ENCODE measurements at regions not wholly inside any gene's neighbourhood (a gene's known extent, or its start where the extent isn't known, plus 50 kb on each side); places are given as distances from the start of the nearest gene placed in this dataset.

- CTCF ChIA-PET: no interaction called here
- no peak for DNase-seq (ENCODE audit: extremely low spot score)
- no peak for TF ChIP-seq ZNF384 (IDR thresholded peaks at IDR 0.05)
- TF ChIP-seq FOXK2 (IDR thresholded peaks at IDR 0.05): no peak
- TF ChIP-seq CTBP1 (IDR thresholded peaks at IDR 0.05; ENCODE audit: borderline replicate concordance): no peak
- no peak for TF ChIP-seq ARNT (IDR thresholded peaks at IDR 0.05)
- no peak for TF ChIP-seq LEF1 (IDR thresholded peaks at IDR 0.05; ENCODE audit: borderline replicate concordance)
- no peak for TF ChIP-seq FOXM1 (IDR thresholded peaks at IDR 0.05; ENCODE audit: borderline replicate concordance)
- no peak for TF ChIP-seq BHLHE40 (IDR thresholded peaks at IDR 0.05; ENCODE audit: borderline replicate concordance)
- TF ChIP-seq NFRKB (IDR thresholded peaks at IDR 0.05): no peak
- no peak for TF ChIP-seq SUZ12 (IDR thresholded peaks at IDR 0.05)
- no peak for TF ChIP-seq L3MBTL2 (conservative IDR thresholded peaks at IDR 0.05)
- no peak for TF ChIP-seq FOXA1 (IDR thresholded peaks at IDR 0.05)
- no peak for TF ChIP-seq HDGF (IDR thresholded peaks at IDR 0.05; ENCODE audit: borderline replicate concordance)
- TF ChIP-seq SP1 (IDR thresholded peaks at IDR 0.05): no peak
- TF ChIP-seq, protein P1, sequence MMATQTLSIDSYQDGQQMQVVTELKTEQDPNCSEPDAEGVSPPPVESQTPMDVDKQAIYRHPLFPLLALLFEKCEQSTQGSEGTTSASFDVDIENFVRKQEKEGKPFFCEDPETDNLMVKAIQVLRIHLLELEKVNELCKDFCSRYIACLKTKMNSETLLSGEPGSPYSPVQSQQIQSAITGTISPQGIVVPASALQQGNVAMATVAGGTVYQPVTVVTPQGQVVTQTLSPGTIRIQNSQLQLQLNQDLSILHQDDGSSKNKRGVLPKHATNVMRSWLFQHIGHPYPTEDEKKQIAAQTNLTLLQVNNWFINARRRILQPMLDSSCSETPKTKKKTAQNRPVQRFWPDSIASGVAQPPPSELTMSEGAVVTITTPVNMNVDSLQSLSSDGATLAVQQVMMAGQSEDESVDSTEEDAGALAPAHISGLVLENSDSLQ (IDR thresholded peaks at IDR 0.05): no peak
- no peak for TF ChIP-seq TARDBP (IDR thresholded peaks at IDR 0.05)
- TF ChIP-seq ELF4 (IDR thresholded peaks at IDR 0.05): no peak
- POLR2A ChIA-PET: no interaction called here
Observed at GRCh38 chr13:108402850-108403249, 133.3 kb downstream of the TNFSF13B start.

GRCh38 chr13:108407495-108407894, 138.0 kb downstream of the TNFSF13B start:
- ChIA-PET POLR2A (no interaction called here), CTCF (no interaction called here)
- no peak for TF ChIP-seq SUZ12 (IDR thresholded peaks at IDR 0.05)
- TF ChIP-seq FOXM1 (IDR thresholded peaks at IDR 0.05; ENCODE audit: borderline replicate concordance): no peak
- TF ChIP-seq ZNF384 (IDR thresholded peaks at IDR 0.05): no peak
- TF ChIP-seq L3MBTL2 (conservative IDR thresholded peaks at IDR 0.05): no peak
- TF ChIP-seq HDGF (IDR thresholded peaks at IDR 0.05; ENCODE audit: borderline replicate concordance): no peak
- TF ChIP-seq FOXA1 (IDR thresholded peaks at IDR 0.05): no peak
- TF ChIP-seq TARDBP (IDR thresholded peaks at IDR 0.05): no peak
- TF ChIP-seq ELF4 (IDR thresholded peaks at IDR 0.05): no peak
- TF ChIP-seq, protein P1 (IDR thresholded peaks at IDR 0.05): no peak
- no peak for TF ChIP-seq NFRKB (IDR thresholded peaks at IDR 0.05)
- no peak for TF ChIP-seq BHLHE40 (IDR thresholded peaks at IDR 0.05; ENCODE audit: borderline replicate concordance)
- no peak for TF ChIP-seq SP1 (IDR thresholded peaks at IDR 0.05)
- TF ChIP-seq LEF1 (IDR thresholded peaks at IDR 0.05; ENCODE audit: borderline replicate concordance): no peak
- no peak for TF ChIP-seq CTBP1 (IDR thresholded peaks at IDR 0.05; ENCODE audit: borderline replicate concordance)
- no peak for TF ChIP-seq ARNT (IDR thresholded peaks at IDR 0.05)
- TF ChIP-seq FOXK2 (IDR thresholded peaks at IDR 0.05): no peak
- no peak for DNase-seq (ENCODE audit: extremely low spot score)

- CTCF ChIA-PET: no interaction called here
- DNase-seq (ENCODE audit: extremely low spot score): no peak
- no peak for TF ChIP-seq CTBP1 (IDR thresholded peaks at IDR 0.05; ENCODE audit: borderline replicate concordance)
- TF ChIP-seq FOXM1 (IDR thresholded peaks at IDR 0.05; ENCODE audit: borderline replicate concordance): no peak
- TF ChIP-seq ARNT (IDR thresholded peaks at IDR 0.05): no peak
- no peak for TF ChIP-seq NFRKB (IDR thresholded peaks at IDR 0.05)
- TF ChIP-seq BHLHE40 (IDR thresholded peaks at IDR 0.05; ENCODE audit: borderline replicate concordance): no peak
- TF ChIP-seq SP1 (IDR thresholded peaks at IDR 0.05): no peak
- TF ChIP-seq LEF1 (IDR thresholded peaks at IDR 0.05; ENCODE audit: borderline replicate concordance): no peak
- POLR2A ChIA-PET: no interaction called here
Observed at GRCh38 chr13:108408672-108409071, 139.2 kb downstream of the TNFSF13B start.

DNA sequence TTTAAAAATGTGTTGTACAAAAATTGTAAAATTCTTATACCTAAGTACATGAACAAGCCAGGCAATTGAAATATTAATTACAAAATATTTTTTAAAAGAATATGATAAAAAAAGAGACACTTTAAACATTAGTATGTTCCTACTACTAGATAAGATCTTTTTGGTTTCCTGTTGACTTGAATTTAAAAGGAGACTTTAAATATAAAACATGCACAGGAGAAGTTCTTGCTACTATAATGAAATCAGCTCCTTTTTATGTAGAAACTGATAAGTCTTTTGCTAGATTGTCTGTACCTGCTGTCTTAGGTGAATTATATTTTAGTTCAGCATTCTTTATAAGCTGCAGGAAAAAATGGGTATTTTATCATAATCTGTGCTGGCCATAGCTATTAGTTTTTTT, 140.2 kb downstream of the TNFSF13B start:
- TF ChIP-seq ELF4 (IDR thresholded peaks at IDR 0.05) (no peak), SUZ12 (IDR thresholded peaks at IDR 0.05) (no peak), HDGF (IDR thresholded peaks at IDR 0.05; ENCODE audit: borderline replicate concordance) (no peak), BHLHE40 (IDR thresholded peaks at IDR 0.05; ENCODE audit: borderline replicate concordance) (no peak), FOXM1 (IDR thresholded peaks at IDR 0.05; ENCODE audit: borderline replicate concordance) (no peak), SP1 (IDR thresholded peaks at IDR 0.05) (no peak), L3MBTL2 (conservative IDR thresholded peaks at IDR 0.05) (no peak), ZNF384 (IDR thresholded peaks at IDR 0.05) (no peak)
- ChIA-PET CTCF (no interaction called here), POLR2A (no interaction called here)
- DNase-seq (ENCODE audit: extremely low spot score): no peak

DNA sequence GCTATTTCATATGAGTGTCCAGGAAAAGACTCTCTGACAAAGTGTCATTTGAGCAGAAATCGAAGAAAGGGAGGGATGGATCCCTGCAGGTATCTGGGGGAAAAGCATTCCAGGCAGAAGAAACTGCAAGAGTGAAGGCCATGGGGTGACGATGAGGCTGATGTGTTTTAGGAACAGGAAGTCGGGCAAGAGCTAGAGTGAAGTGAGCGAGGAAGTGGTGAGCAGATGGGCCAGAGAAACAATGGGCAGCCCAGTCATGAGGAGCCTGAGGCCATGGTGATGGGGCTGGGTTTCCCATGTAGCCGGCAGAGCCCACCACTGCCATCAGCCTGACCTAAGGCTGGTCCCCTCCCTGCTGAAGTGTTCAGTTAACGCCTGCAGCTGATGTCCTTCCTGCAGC, 150.2 kb downstream of the TNFSF13B start:
- no peak for DNase-seq (ENCODE audit: extremely low spot score)
- ChIA-PET POLR2A (no interaction called here), CTCF (no interaction called here)
- TF ChIP-seq ZNF384 (IDR thresholded peaks at IDR 0.05): no peak
- TF ChIP-seq ELF4 (IDR thresholded peaks at IDR 0.05): no peak
- no peak for TF ChIP-seq SP1 (IDR thresholded peaks at IDR 0.05)
- no peak for TF ChIP-seq FOXK2 (IDR thresholded peaks at IDR 0.05)
- TF ChIP-seq, protein P1 (IDR thresholded peaks at IDR 0.05): no peak
- no peak for TF ChIP-seq BHLHE40 (IDR thresholded peaks at IDR 0.05; ENCODE audit: borderline replicate concordance)
- no peak for TF ChIP-seq FOXM1 (IDR thresholded peaks at IDR 0.05; ENCODE audit: borderline replicate concordance)
- TF ChIP-seq CTBP1 (IDR thresholded peaks at IDR 0.05; ENCODE audit: borderline replicate concordance): no peak
- no peak for TF ChIP-seq ARNT (IDR thresholded peaks at IDR 0.05)
- TF ChIP-seq LEF1 (IDR thresholded peaks at IDR 0.05; ENCODE audit: borderline replicate concordance): no peak
- TF ChIP-seq HDGF (IDR thresholded peaks at IDR 0.05; ENCODE audit: borderline replicate concordance): no peak
- no peak for TF ChIP-seq NFRKB (IDR thresholded peaks at IDR 0.05)
- TF ChIP-seq TARDBP (IDR thresholded peaks at IDR 0.05): no peak
- TF ChIP-seq SUZ12 (IDR thresholded peaks at IDR 0.05): no peak
- no peak for TF ChIP-seq L3MBTL2 (conservative IDR thresholded peaks at IDR 0.05)
- TF ChIP-seq FOXA1 (IDR thresholded peaks at IDR 0.05): no peak

GRCh38 chr13:108425056-108425455, 155.5 kb downstream of the TNFSF13B start:
- TF ChIP-seq FOXM1 (IDR thresholded peaks at IDR 0.05; ENCODE audit: borderline replicate concordance) (no peak), ZNF384 (IDR thresholded peaks at IDR 0.05) (no peak)
- DNase-seq (ENCODE audit: extremely low spot score): no peak
- ChIA-PET POLR2A (no interaction called here), CTCF (no interaction called here)
